Neural progenitor cell (in vitro differentiated cells): ENCODE measurements at regions not wholly inside any gene's neighbourhood (a gene's known extent, or its start where the extent isn't known, plus 50 kb on each side); places are given as distances from the start of the nearest gene placed in this dataset.
"Not testable (repeated sequence)": the region's sequence is repeated elsewhere in the genome, so short reads cannot be mapped to it uniquely, and the experiment has no call there.

Source experiments
- EZH2 ChIP-seq: fragments of 200-600 bp; sonication (generic); IDR thresholded peaks from 2 replicates; pipeline ENCODE4 v1.6.1; 2017; ENCODE audit warnings: antibody characterized with exemption, mild to moderate bottlenecking, moderate library complexity
- TF ChIP-seq, protein P1 (sequence below): fragments of 200-600 bp; sonication (generic); IDR thresholded peaks from 2 replicates; pipeline ENCODE4 v1.5.1; 2017; ENCODE audit warnings: antibody characterized with exemption, mild to moderate bottlenecking

DNA sequence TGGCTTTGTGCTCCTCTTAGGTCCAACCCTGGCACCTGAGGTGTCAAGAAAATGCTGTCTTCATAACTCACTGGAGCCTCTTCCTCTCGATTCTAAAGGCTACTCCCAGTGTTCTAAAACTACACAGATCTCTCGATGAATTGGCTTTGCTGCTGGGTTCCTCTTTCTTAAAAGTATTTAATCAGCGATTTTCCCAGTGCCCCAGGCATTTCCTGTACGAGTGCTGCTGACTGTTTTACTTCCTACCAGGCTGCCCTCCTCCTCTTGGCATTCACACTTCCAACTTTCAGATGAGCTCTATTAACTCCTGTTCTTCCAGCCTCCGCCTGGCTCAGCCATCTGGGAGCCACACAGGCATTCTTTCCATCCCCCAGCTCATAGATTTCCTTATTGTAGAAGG lies 95.6 kb upstream of the IKBKE start:
- TF ChIP-seq, protein P1, sequence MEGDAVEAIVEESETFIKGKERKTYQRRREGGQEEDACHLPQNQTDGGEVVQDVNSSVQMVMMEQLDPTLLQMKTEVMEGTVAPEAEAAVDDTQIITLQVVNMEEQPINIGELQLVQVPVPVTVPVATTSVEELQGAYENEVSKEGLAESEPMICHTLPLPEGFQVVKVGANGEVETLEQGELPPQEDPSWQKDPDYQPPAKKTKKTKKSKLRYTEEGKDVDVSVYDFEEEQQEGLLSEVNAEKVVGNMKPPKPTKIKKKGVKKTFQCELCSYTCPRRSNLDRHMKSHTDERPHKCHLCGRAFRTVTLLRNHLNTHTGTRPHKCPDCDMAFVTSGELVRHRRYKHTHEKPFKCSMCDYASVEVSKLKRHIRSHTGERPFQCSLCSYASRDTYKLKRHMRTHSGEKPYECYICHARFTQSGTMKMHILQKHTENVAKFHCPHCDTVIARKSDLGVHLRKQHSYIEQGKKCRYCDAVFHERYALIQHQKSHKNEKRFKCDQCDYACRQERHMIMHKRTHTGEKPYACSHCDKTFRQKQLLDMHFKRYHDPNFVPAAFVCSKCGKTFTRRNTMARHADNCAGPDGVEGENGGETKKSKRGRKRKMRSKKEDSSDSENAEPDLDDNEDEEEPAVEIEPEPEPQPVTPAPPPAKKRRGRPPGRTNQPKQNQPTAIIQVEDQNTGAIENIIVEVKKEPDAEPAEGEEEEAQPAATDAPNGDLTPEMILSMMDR = not testable (repeated sequence)
- not testable (repeated sequence) for TF ChIP-seq EZH2
